ENCODE measurements at regions not wholly inside any gene's neighbourhood (a gene's known extent, or its start where the extent isn't known, plus 50 kb on each side); places are given as distances from the start of the nearest gene placed in this dataset.

DNA sequence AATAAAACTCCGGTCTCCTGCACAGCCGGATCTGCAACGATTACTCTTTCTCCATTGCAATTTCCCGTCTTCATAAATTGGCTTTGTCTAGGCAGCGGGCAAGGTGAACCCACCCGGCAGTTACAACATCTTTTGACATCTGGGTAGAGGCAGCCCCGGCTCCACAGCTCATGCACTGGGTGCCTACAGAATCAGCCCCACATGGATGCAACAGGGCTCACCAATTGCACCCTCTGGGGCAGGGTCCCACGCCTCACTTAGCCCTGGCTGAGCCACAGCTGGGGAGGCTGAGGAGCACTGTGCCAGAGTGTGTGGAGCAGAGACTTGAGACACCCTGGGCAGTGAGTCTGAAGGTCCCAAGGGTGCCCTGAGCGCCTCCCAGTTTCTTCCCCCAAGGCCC is 710.2 kb downstream of the TBC1D22A start:
- no peaks in the 10 kb centered on the region for H3K36me3 ChIP-seq
- H3K27ac ChIP-seq, result no peak overlapping the region
- TF ChIP-seq, protein P1, sequence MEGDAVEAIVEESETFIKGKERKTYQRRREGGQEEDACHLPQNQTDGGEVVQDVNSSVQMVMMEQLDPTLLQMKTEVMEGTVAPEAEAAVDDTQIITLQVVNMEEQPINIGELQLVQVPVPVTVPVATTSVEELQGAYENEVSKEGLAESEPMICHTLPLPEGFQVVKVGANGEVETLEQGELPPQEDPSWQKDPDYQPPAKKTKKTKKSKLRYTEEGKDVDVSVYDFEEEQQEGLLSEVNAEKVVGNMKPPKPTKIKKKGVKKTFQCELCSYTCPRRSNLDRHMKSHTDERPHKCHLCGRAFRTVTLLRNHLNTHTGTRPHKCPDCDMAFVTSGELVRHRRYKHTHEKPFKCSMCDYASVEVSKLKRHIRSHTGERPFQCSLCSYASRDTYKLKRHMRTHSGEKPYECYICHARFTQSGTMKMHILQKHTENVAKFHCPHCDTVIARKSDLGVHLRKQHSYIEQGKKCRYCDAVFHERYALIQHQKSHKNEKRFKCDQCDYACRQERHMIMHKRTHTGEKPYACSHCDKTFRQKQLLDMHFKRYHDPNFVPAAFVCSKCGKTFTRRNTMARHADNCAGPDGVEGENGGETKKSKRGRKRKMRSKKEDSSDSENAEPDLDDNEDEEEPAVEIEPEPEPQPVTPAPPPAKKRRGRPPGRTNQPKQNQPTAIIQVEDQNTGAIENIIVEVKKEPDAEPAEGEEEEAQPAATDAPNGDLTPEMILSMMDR (IDR thresholded peaks at IDR 0.05), result no peak
- no peaks in the 10 kb centered on the region for H3K27me3 ChIP-seq (replicated peaks; ENCODE audit: insufficient read depth)
- ATAC-seq (ENCODE audit: insufficient number of reproducible peaks, low FRiP score, low read depth) (no peak), DNase-seq (ENCODE audit: low spot score) (no peak)
- no peaks in the 10 kb centered on the region for H3K4me1 ChIP-seq (ENCODE audit: control insufficient read depth in 1 of 2, low read depth in 2 of 2)
- H3K4me3 ChIP-seq, result no peak overlapping the region
- no peaks in the 10 kb centered on the region for H3K9me3 ChIP-seq

DNA sequence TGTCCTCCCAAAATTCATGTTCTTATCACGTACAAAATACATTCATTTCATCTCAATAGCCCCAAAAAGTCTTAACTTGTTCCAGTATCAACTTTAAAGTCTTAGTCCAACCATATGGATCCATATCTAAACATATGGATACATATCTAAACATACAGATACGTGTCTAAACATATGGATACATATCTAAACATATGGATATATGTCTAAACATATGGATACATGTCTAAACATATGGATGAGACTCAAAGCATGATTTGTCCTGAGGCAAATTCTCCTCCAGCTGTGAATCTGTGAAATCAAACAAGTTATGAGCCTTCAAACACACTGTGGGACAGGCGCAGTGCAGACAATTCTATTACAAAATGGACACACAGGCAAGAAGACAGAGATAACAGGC is 709.0 kb downstream of the TBC1D22A start:
- TF ChIP-seq, protein P1 (IDR thresholded peaks at IDR 0.05), result no peak
- Histone ChIP-seq H3K36me3 (no peaks in the 10 kb centered on the region), H3K4me1 (ENCODE audit: control insufficient read depth in 1 of 2, low read depth in 2 of 2) (no peaks in the 10 kb centered on the region), H3K27me3 (replicated peaks; ENCODE audit: insufficient read depth) (no peaks in the 10 kb centered on the region), H3K27ac (no peak overlapping the region), H3K4me3 (no peak overlapping the region), H3K9me3 (no peaks in the 10 kb centered on the region)
- DNase-seq (ENCODE audit: low spot score), result no peak
- ATAC-seq (ENCODE audit: insufficient number of reproducible peaks, low FRiP score, low read depth), result no peak

DNA sequence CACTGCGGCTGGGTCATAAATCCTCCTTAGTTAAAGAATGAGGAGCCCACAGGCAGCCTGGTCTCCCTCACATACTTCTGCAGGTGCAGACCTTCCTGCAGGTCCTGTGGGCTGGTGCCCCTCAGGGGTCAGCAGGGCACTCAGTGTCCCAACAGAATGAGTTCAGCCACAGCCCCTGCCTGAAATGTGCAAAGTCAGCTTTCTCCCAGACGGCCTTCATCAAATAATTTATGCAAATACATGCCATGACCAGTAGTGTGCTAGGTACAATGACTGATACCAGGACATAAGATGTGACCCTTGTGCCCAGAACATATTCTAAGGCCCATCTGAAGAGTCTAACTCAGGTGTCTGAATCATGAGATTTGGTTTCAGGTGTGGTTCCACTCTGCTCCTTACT is 703.4 kb downstream of the TBC1D22A start:
- H3K4me3 ChIP-seq, result no peak overlapping the region
- TF ChIP-seq, protein P1 (IDR thresholded peaks at IDR 0.05), result no peak
- H3K36me3 ChIP-seq, result no peaks in the 10 kb centered on the region
- H3K4me1 ChIP-seq (ENCODE audit: control insufficient read depth in 1 of 2, low read depth in 2 of 2), result no peaks in the 10 kb centered on the region
- ATAC-seq (ENCODE audit: insufficient number of reproducible peaks, low FRiP score, low read depth), result no peak
- H3K9me3 ChIP-seq, result no peaks in the 10 kb centered on the region
- no peak for DNase-seq (ENCODE audit: low spot score)
- no peak overlapping the region for H3K27ac ChIP-seq
- H3K27me3 ChIP-seq (replicated peaks; ENCODE audit: insufficient read depth), result no peaks in the 10 kb centered on the region

DNA sequence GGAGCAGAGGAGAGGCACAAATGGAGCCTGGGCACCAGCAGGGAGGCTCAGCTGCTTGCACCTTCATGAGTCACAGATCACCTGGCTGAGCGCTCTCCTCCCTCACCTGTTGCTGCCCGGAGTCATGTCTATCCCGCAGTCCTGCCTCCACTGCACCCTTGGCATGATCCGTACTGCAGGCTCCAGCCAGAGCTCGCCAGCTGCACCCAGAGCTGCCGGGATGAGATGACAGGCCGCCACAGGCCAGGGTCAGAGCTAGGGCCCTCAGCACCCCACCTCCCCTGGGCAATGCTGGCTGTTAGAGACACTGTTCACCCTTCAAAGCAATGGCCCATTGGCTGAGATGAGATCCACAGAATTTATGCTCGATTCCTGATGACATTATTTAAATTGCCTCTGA is 702.8 kb downstream of the TBC1D22A start:
- no peak overlapping the region for H3K27ac ChIP-seq
- ATAC-seq (ENCODE audit: insufficient number of reproducible peaks, low FRiP score, low read depth) (no peak), DNase-seq (ENCODE audit: low spot score) (no peak)
- no peaks in the 10 kb centered on the region for H3K4me1 ChIP-seq (ENCODE audit: control insufficient read depth in 1 of 2, low read depth in 2 of 2)
- no peaks in the 10 kb centered on the region for H3K36me3 ChIP-seq
- TF ChIP-seq, protein P1 (IDR thresholded peaks at IDR 0.05), result no peak
- no peak overlapping the region for H3K4me3 ChIP-seq
- no peaks in the 10 kb centered on the region for H3K9me3 ChIP-seq
- no peaks in the 10 kb centered on the region for H3K27me3 ChIP-seq (replicated peaks; ENCODE audit: insufficient read depth)

DNA sequence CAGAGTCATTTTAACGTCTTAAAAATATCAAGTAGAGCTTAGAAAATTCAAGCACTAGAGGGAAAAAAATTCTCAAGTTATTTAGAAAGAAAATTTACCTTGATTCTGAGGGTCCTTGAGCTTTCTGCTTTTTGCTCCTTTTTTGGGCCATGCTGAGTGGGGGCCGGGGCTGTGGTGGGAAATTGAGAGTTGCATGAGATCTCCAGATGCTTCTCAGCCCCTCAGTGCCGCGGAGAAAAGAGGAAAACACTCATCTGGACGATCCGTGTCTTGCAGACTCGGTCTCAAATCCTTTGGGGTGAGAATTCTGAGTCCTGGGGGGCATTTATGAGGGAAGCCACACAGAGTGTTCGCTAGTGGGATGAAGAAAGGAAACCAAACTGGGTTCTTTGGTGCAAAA is 700.8 kb downstream of the TBC1D22A start:
- Histone ChIP-seq H3K4me3 (no peak overlapping the region), H3K27me3 (replicated peaks; ENCODE audit: insufficient read depth) (no peaks in the 10 kb centered on the region), H3K27ac (no peak overlapping the region), H3K4me1 (ENCODE audit: control insufficient read depth in 1 of 2, low read depth in 2 of 2) (no peaks in the 10 kb centered on the region), H3K36me3 (no peaks in the 10 kb centered on the region), H3K9me3 (no peaks in the 10 kb centered on the region)
- ATAC-seq (ENCODE audit: insufficient number of reproducible peaks, low FRiP score, low read depth), result no peak
- TF ChIP-seq, protein P1 (IDR thresholded peaks at IDR 0.05), result no peak
- no peak for DNase-seq (ENCODE audit: low spot score)
